Limb (tissue), 2 donors: ENCODE measurements at regions not wholly inside any gene's neighbourhood (a gene's known extent, or its start where the extent isn't known, plus 50 kb on each side); places are given as distances from the start of the nearest gene placed in this dataset.
"Not testable (repeated sequence)": the region's sequence is repeated elsewhere in the genome, so short reads cannot be mapped to it uniquely, and the experiment has no call there.

ENCODE experiments used
- DNase-seq, 2 donors: peaks; one replicate each; pipeline ENCODE4 v3.0.0-alpha.2; 2016; ENCODE audit errors: extremely low spot score in 2 of 2

- no peak for DNase-seq
These were observed 555.3 kb upstream of the DAB2 start for GRCh38 chr5:39980056-39980455.

GRCh38 chr5:39977066-39977655 lies 552.4 kb upstream of the DAB2 start:
- no peak for DNase-seq

- DNase-seq, result no peak
These were observed 545.5 kb upstream of the DAB2 start for GRCh38 chr5:39970117-39970798.

DNA sequence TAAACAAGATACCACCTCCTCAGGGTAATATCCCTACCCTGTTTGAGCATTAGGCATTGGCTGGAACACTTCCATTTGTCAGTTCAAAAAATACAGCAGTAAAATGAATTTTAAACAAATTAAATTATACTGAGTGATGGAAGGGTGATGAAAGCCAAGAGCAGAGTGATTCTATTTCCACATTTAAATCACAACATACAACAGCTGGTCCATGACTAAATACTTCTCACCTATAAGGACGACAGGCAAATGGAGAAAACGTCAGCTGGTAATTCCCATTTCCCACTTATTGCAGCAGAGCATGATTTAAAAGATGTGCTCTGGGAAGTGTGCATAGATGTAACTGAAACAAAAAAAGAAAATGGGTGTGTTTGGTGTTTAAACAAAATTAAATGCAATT lies 543.6 kb upstream of the DAB2 start:
- no peak for DNase-seq

DNA sequence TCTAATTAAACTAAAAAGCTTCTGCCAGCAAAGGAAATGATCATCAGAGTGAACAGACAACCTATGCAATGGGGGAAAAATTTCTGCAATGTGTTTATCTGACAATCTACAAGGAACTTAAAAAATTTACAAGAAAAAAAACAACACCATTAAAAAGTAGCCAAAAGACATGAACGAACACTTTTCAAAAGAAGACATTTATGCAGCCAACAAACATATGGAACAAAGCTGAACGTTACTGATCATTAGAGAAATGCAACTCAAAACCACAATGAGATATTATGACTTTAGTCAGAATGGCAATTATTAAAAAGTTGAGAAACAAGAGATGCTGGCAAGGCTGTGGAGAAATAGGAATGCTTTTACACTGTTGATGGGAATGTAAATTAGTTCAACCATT lies 530.4 kb upstream of the DAB2 start:
- no peak for DNase-seq

DNA sequence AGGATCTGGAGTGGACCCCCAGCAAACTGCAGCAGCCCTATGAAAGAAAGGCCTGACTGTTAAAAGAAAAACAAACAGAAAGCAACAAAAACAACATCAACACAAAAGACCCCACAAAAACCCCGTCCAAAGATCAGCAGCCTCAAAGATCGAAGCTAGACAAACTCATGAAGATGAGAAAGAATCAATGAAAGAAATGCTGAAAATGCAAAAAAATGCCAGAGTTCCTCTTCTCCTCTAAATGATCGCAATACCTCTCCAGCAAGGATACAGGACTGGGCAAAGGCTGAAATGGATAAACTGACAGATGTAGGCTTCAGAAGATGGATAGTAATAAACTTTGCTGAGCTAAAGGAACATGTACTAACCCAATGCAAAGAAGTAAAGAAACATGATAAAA lies 526.3 kb upstream of the DAB2 start:
- DNase-seq, result no peak

- peak; percentile 39 to 67 for DNase-seq
These were observed 524.2 kb upstream of the DAB2 start for GRCh38 chr5:39948867-39949468.

- DNase-seq, result no peak
These were observed 523.6 kb upstream of the DAB2 start for GRCh38 chr5:39948341-39948740.

DNA sequence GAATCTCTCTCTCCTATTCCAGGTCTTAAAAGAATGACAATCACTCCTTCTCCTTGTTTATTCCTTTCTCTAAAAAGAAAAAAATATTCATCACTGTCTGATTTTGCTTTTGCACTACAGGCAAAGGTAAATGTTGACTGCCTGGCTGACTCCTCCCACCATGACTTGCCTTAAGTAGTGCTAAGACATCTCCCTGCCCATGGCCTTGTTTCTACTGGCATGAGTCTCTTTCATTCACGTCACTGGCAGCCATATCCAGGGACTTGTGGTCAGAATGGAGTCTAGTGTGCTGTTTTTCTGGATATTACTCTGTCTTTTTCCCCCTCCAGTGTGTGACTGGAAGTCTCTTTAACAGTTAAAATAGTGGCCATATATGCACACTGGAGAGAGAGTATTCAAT lies 522.9 kb upstream of the DAB2 start:
- DNase-seq, result no peak

GRCh38 chr5:39946356-39947045 lies 521.7 kb upstream of the DAB2 start:
- DNase-seq, result no peak

DNA sequence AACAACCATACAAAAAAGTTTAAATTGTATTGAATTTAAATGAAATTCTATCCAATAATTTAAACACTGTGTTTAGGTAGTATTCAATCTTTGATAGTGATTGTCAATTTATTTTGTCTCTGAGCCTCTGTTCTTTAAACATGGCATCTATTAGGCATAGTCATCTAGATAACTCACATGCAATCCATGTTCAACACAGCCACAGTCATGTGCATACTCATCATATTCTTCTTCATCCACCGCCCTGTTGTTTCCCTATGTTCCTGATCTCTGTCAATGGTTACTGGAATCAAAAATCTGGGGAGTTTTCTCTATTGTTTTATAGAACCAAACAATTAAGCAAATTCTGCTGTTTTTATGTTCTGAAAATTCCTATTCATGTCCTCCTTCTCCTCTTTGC lies 521.1 kb upstream of the DAB2 start:
- no peak for DNase-seq

DNA sequence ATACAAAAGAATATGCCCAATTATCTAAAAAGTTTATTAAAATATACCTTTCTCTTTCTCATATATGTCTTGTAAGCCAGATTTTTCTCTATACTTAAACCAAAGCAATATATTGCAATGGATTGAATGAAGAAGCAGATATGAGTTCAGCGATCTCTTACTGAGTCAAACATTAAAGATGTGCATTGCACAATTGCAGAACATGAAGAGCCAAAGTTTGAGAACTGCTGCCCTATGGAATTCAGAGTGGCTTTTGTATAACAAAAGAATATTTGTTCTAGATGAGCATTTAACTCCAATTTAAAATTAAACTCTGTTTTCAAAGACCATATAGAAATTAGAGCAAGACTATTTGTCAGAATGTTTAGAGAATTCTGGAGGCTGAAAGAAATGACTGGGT lies 519.0 kb upstream of the DAB2 start:
- no peak for DNase-seq

DNA sequence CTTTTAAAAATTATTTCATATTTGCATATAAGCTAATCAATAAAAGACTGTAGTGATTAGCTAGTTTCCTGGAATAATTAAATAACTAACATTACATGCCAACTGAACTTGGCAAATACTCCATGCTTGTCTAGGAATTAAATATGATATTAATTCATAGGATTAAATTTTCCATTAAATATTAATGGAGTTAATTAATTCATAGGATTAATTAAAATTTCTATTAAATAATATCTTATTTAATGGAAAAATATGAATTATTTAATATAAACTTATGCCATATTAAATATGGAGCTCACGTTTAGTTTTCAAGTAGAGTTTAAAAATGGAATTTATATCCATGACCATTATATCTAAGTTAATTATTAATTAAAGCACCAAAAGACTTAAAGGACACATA lies 517.8 kb upstream of the DAB2 start:
- no peak for DNase-seq

- DNase-seq, result no peak
These were observed 516.6 kb upstream of the DAB2 start for GRCh38 chr5:39941416-39941815.

DNA sequence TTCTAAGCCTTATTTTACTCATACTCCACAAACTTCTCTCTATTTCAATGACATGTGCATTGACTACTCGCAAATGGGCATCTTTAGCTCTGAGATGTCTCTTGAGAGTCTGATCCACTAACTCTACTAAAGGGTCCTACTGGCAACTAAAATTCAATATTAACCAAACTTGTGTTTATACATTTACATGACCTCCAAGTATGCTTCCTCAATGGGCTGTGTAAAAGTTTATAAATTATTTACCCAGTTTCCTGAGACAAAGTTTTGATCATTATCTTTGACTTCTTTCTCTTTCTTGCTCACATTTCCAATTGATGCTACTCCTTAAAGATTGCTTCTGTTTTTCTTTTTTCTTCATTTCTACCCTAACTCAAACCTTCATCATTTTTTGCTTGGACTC lies 510.1 kb upstream of the DAB2 start:
- DNase-seq, result no peak

DNA sequence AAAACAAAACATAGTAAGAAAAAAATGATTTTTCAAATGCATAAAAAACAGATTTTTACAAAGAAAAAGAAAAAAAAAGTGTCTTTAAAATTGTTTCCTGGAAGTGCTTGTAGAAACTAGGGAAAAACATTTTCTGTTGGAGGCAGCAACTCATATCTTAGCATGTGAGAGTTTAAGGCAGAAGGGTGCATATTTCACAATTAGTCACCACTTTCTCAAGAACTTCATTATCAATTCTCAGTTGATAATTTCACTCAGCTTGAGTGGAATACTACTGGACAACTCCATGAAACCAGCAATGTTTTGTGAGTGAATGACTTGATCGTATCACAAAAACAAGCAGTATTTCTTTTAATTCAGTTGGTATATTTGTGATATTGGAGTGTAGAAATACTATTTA lies 508.3 kb upstream of the DAB2 start:
- no peak for DNase-seq

GRCh38 chr5:39928709-39929108 lies 503.9 kb upstream of the DAB2 start:
- no peak for DNase-seq

DNA sequence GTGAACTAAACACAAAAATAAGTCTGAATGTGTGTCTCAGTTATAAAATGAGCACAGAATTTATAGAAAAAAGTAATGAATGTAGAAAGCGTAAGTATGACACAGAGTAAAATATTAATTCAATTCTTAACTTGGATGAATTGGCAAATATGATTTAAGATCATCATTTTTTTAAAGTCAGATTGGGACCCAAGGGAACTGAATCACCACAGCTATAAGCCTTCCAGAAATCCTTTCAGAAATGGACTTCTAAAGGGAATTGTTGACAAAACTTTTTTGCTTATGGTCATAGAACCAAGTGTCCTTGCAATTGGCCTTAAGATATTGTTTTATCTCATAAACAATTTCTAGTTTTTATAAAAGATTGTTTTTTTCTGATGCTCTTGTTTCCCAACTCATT lies 495.1 kb upstream of the DAB2 start:
- no peak for DNase-seq

GRCh38 chr5:39912906-39913305 lies 488.1 kb upstream of the DAB2 start:
- DNase-seq, result no peak

- DNase-seq, result not testable (repeated sequence)
These were observed 482.6 kb upstream of the DAB2 start for GRCh38 chr5:39907267-39907951.

DNA sequence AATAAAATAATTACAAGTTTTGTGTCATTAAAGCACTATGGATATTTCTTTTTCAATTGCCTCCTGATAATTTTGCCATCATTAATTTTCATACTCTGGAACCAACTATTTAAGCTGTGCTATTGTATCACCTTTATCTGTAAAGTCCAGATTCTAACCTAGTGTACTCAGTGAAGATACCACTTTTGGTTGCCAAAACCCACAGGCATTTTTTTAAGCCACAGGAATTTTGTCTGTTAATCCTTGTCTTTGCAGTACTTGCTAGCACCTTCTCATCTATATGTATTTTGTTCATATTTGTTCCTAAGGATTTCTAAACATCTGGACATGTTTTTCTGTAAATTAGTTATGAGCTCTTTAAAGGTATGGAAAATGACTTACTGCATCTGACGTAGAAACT lies 481.4 kb upstream of the DAB2 start:
- DNase-seq, result no peak

- DNase-seq, result no peak
These were observed 480.6 kb upstream of the DAB2 start for GRCh38 chr5:39905356-39905755.
